ENCODE measurements at regions not wholly inside any gene's neighbourhood (a gene's known extent, or its start where the extent isn't known, plus 50 kb on each side); places are given as distances from the start of the nearest gene placed in this dataset.

- TF ChIP-seq TEAD4 (IDR thresholded peaks at IDR 0.05) (no peak), MAX (IDR thresholded peaks at IDR 0.05) (no peak)
These were observed 1304.5 kb upstream of the SLC39A10 start for GRCh38 chr2:194352505-194352904.
